GM20000 (cell line): ENCODE measurements at regions not wholly inside any gene's neighbourhood (a gene's known extent, or its start where the extent isn't known, plus 50 kb on each side); places are given as distances from the start of the nearest gene placed in this dataset.

Experiments used
- DNase-seq: peaks from one replicate; pipeline ENCODE4 v3.0.0; 2012; ENCODE audit warnings: low spot score
- TF ChIP-seq, protein P1 (sequence below): IDR thresholded peaks from 2 replicates; pipeline ENCODE4 v1.5.1; 2012; ENCODE audit warnings: mild to moderate bottlenecking, control low read depth; ENCODE audit errors: extremely low read depth, missing control alignments

DNA sequence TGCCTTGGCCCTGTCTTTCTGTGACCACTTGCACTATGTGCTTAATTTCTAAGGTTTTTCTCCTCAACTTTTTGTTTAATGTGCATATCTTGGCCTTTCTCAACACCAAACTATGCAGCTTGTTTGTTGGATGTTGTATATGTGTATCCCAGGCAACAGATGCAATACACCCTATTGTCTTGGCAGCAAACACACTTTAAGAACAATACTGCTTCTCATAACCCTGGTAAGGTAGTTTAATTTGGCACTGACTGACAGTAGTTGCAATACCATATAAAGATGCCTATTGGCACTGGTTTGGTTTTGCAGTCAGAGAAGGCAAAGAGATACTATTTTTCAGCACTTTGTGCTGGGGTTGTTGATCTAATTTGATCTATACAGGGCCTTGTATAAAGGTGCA is 360.7 kb upstream of the CWC22 start:
- no peak for DNase-seq
- TF ChIP-seq, protein P1, sequence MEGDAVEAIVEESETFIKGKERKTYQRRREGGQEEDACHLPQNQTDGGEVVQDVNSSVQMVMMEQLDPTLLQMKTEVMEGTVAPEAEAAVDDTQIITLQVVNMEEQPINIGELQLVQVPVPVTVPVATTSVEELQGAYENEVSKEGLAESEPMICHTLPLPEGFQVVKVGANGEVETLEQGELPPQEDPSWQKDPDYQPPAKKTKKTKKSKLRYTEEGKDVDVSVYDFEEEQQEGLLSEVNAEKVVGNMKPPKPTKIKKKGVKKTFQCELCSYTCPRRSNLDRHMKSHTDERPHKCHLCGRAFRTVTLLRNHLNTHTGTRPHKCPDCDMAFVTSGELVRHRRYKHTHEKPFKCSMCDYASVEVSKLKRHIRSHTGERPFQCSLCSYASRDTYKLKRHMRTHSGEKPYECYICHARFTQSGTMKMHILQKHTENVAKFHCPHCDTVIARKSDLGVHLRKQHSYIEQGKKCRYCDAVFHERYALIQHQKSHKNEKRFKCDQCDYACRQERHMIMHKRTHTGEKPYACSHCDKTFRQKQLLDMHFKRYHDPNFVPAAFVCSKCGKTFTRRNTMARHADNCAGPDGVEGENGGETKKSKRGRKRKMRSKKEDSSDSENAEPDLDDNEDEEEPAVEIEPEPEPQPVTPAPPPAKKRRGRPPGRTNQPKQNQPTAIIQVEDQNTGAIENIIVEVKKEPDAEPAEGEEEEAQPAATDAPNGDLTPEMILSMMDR = no peak

DNA sequence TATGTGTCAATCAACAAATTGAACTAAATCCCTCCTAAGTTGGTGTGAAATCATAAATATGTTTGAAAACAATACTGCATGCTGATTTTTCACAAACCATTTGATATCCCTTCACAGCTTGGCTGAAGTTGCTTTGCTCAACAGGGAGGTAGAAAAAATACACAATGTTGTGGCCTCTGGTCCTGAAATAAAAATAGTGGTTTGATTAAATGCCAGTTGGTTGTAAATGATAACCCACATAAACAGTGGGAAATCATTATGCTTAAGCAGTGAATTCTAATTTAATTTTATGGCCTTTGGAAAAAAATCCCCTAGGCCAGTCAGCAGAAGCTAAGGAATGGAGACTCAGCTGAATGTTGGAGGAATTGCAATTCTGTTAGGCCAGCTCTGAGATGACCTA is 359.4 kb upstream of the CWC22 start:
- no peak for DNase-seq
- TF ChIP-seq, protein P1 = no peak

DNA sequence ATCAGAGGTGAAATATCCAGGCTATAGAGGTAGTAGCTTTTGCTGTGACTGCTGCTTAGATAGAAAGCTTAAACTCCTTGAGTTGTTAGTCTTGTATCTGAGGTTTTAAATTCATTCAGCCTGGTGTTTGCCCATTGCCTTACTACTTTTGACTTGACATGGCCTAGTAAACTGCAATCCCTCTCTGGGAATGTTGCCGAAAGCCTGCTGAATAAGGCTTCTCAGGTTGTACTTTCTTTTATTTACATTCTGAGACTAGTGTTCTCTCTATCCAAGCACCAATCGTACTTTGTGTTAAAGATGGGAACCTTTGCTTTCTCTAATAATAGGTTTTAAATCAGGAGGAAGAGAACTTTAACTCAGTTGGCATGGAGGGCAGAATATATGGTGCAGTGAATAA is 357.6 kb upstream of the CWC22 start:
- TF ChIP-seq, protein P1 = no peak

DNA sequence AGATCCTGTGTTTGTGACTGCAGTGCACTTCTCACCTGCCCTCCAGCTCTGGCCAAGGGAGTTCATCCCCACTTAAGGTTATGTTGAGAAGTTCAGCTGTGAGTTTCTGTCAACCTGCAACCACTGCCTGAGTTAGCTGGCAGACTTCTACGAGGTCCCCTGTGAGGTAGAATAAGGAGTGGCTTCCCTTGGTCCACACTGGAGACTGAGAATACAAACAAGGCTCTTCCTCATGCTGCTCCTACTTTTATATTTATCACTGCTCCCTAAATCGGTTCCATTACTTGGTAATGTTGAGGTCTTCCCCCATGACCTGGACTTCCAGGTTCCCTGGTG is 353.2 kb upstream of the CWC22 start:
- no peak for DNase-seq
- TF ChIP-seq, protein P1 = no peak

More for the DNA sequence above, 357.6 kb upstream of the CWC22 start:
- DNase-seq = no peak

DNA sequence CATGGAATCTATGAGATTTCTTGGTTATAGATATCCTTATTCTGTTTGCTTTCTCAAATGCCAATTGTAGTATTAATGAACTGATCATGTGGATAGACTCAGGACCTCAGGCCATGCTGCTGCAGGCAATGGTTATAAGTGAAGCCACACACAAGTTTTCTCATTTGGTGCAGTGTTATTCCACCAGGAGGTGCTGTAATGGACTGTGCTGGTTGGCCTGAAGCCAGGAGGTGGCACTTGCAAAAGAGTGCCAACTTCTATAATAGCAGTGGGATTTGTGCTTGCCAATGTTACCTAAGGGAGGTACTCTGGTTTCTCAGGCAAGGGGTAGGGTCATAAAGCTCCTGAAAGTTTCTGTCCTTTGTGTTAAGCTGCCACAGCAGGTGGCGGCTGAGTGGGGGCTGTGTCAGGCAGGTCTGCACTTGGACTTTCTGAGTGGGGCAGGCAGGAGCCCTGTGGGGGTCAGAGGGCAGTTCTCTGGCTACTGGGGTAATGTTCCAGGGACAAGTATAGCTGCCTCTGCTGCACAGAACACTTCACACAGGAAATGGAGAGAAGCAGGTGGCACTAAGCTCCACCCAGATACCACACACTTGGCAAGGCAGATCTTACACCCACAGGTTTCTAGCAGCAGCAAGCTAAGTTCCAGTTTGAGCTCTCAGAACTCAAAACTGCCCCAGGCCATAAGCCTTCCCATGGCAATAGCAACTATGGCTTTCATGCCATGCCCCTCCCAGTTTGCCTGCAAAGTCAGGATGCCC is 352.6 kb upstream of the CWC22 start:
- DNase-seq = no peak
- TF ChIP-seq, protein P1 = peak; percentile 4

DNA sequence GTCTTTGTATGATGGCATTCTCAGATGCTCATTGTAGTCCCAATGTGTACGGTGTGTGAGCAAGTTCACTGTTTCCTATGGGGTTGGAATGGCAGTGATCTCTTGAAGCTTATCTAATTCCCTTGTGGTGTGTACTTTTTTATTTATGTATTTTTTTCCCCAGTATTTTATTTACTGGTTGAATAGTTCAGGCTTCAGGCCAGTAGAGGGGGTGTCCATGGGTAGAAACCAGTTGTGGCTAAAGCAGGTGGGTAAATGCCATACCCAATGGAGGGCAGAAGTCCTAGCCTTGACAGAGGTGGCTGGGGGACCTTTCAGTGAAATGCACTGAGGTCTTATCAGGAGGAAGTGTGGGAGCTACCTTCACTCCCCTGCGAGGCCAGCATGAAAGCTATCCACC is 351.4 kb upstream of the CWC22 start:
- no peak for DNase-seq
- TF ChIP-seq, protein P1 = no peak

DNA sequence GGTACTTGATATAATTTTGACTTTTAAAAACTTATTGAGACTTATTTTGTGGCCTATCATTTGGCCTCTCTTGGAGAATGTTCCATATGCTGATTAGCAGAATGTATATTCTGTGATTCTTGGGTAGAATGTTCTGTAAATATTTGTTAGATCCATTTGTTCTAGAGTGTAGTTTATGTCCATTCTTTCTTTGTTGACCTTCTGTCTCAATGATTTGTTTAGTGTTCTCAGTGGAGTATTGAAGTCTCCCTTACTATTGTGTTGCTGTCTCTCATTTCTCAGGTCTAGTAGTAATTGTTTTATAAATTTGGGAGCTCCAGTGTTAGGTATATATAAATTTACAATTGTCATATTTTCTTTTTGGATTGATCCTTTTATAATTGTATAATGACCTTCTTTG is 349.6 kb upstream of the CWC22 start:
- DNase-seq = no peak
- TF ChIP-seq, protein P1 = no peak
